NCI-H2107 treated with DMSO at 0.1 percent for 48 hours (cell line): ENCODE measurements at regions not wholly inside any gene's neighbourhood (a gene's known extent, or its start where the extent isn't known, plus 50 kb on each side); places are given as distances from the start of the nearest gene placed in this dataset.
A peak's percentile ranks its signal among the peaks of the same experiment; 100 is the strongest.

Experiments
- DNase-seq: peaks from one replicate; lab custom pipeline; 2025; ENCODE audit not compliant: unreplicated experiment; lab: John Stamatoyannopoulos, UW

- no peak for DNase-seq
Observed at GRCh38 chr2:176597916-176598315, 328.7 kb downstream of the MTX2 start.

- peak; percentile 51 for DNase-seq
Observed at GRCh38 chr2:176598351-176598750, 329.1 kb downstream of the MTX2 start.

DNA sequence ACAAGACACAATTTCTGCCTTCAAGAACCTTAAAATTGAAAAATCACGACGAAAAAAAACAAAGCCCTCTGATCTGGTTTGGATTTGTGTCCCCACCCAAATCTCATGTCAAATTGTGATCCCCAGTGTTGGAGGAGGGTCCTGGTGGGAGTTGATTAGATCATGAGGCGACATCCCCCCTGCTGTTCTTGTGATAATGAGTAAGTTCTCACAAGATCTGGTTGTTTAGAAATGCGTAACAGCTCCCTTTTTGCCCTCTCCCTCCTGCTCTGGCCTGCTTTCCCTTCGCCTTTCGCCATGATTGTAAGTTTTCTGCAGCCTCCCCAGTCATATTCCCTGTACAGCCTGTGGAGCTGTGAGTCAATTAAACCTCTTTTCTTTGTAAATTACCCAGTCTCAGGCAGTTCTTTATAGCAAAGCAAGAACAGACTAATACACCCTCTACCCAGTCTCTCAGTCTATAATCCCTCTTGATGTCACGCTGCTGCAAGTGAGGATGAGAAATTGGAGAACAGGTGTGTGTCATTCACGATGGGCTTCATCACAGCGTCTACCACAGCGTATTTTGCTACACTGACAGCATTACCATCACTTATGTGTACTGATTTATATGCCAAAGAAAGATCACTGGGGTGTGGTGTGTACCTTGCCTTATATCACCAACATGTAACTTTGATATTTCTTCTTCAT lies 330.7 kb downstream of the MTX2 start:
- no peak for DNase-seq

DNA sequence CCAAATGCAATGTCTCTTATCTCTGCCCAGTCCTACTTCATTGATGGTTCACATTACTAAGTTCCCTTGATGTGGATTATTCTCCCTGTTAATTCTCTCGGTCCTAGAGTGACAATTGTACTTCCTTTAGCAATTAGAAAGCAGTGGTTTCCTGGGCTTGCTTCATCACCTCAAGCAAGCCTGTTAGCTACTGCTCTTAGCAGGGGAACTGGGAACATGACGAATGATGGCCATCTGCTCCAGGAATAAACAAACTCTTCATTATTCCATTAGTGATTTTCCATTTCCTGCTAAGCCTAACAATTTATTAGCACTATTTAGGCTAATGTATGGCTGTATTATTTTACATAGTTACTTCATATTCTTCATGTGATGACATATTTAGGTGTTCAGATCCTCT lies 331.8 kb downstream of the MTX2 start:
- no peak for DNase-seq

DNA sequence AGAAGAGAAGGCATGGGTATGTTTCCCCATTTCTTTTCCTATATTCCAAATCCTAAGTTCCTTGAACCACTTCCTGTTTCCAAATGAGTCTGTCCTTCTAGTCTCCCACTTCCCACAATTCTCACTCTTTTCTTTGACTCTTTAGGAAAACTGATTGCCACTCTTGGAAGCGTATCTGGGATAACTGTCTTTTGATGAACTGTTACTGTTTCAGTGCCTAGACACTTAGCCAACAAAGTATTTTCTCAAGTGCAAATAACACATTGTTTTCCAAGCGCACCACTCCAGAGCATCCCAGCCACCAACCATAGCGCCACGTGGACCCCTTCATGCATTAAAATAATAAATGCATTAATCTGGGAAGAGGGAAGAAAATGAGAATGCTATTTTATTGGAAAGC lies 342.8 kb downstream of the MTX2 start:
- no peak for DNase-seq

DNA sequence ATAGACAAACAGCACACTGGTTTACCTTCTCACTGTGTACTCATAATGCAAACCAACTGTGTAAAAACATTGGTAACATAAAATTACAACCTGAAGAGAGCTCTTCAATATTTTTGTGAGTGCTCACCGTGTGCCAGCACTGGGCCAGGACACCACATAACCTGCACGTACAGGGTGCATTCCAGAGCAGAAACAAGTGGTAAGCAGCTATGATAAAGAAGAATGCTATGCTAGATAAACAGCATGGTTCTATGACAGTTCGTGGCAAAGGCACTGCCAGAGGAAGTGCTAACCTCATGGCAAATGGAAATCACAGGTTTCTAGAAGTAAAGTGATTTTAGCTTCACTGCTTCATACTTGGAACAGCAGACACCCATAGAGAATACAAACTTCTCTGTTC lies 343.5 kb downstream of the MTX2 start:
- no peak for DNase-seq

DNA sequence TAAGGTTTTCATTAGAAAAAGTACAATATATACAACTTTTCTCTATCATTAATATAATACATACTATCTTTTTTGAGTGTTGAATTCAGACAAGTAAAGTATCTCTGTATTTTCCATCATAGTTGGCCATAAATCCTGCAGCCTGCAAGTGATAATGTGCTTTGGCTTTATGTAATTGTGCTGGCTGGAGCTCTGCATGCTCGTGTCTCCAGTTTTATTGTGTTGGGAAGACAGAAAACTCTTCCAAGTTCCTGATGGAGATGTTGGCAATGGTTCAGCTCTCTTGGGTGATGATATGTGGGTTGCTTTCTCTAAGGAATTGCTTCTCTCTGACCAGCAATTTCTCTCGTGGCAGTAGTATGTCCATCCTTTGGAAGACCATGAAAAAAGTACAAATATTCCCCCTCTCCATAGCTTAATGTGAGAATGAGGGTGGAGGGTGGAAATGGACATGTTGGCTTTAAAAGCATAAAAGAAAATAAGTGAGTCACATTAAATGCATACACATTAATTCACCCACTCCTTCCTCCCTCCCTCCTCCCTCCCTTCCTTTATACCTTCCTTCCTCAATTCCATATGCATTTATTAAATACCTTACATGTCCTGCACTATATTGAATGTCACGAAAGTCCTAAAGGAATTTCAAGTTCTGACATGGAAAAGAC lies 344.2 kb downstream of the MTX2 start:
- no peak for DNase-seq

- no peak for DNase-seq
Observed at GRCh38 chr2:176614049-176614448, 344.8 kb downstream of the MTX2 start.

GRCh38 chr2:176614930-176615329 lies 345.7 kb downstream of the MTX2 start:
- DNase-seq, result no peak

DNA sequence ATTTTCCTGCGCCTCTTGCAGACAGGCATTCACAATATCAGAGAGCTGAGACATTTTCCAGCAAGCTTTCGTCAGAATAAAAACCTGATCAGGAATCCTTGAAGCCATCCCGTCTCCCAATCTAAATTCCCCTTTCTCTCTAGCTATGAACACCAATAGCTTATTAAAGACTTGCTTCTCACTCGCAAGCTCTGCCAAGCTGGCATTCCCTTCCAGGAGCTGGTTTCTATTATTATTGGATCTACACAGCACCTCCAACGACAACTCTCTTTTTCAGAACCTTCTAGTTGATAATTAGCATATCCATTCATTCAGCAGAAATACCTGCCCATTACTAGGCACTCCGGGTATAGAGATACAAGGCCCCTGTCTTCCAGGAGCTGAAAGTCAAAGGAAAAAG lies 350.3 kb downstream of the MTX2 start:
- no peak for DNase-seq

- no peak for DNase-seq
Observed at GRCh38 chr2:176621350-176621749, 352.1 kb downstream of the MTX2 start.

- no peak for DNase-seq
Observed at GRCh38 chr2:176622792-176623191, 353.6 kb downstream of the MTX2 start.

GRCh38 chr2:176626796-176627195 lies 357.6 kb downstream of the MTX2 start:
- no peak for DNase-seq

DNA sequence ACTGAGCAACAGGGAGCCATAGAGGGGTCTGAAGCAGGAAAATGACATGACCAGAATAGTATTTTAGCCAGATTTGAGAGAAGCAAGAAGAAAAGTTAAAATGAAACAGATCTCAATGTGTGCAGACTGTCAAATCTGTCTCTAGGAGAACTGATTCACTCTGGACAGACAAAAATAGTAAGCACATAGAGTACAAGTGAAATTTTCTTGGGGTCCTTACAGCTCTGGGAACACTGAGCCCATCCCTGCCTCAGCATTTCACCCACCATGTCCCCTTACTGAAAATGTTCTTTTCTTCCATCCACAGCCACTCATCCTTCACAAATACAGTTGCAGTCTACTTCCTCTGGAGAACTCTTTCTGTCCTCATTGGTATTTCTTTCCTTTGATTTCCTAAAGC lies 359.2 kb downstream of the MTX2 start:
- DNase-seq, result no peak

DNA sequence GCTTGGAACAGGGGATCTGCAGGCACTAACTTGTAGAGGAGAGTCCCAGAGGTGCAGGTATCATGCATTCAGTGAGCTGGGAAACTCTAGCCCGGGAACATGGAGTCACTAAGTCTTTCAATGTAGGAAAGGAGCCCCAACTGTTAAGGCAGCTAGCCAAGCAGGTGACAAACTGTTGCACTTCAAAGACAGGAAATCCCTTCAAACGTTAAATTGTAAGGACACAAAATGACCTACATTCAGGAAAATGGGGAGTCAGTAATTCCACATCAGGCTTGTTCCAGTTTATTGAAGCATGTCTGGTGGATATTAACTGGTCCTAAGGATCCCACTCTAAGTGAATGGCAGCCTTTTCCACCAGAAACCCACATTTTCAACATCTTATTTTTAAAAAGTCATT lies 364.5 kb downstream of the MTX2 start:
- no peak for DNase-seq

GRCh38 chr2:176636401-176636800 lies 367.2 kb downstream of the MTX2 start:
- no peak for DNase-seq

DNA sequence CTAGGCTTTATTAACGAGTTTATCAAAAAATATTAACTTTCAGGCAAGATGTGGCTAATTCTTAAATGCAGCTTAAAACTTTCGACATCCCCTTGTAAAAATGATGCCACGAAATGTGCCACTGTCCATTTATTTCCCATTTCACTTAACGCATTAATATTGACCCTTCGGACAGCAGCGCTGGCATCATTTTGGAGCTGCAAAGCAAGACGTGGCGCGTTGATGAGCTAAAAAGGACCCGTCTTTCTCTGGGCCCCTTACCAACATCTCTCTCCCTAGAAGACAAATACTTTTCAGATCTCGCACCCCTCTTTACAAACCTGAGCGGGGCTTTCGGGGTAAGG lies 367.9 kb downstream of the MTX2 start:
- DNase-seq, result no peak

DNA sequence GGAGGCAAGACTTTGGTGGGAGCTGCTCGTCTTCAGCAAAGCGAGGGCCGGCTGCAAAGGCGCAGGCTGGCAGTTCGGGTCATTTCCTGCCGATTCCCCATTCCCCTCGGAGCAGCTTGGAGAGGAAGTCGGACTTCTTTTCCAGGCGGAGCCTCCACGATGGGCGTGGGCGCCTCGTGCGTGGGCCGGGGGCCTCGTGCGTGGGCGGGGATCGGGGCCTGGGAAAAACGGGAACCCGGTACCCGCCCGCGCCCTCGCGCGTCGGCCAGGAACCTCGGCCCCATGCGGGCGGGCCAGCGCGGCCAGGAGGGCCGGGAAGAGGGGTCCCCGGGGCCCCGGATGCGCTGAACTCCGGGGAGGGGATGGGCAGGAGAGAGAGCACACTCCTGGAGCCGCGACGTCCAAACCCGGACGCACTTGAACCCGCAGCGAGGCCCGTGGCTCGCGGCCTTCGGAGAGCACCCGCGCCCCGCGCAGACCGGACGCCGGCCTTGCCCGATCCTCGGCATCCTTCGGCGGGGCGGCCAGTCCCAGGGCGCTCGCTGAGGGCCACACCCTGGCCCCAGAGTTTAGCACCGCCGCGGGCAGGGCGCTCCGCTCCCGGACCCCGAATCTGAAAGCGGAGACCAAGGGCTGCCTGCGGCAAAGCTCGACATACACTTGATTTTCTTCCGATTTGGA lies 368.4 kb downstream of the MTX2 start:
- DNase-seq, result no peak

GRCh38 chr2:176638167-176639015 lies 369.1 kb downstream of the MTX2 start:
- peak; percentile 31 for DNase-seq

- DNase-seq, result no peak
Observed at GRCh38 chr2:176639016-176639343, 369.7 kb downstream of the MTX2 start.

GRCh38 chr2:176639671-176640070 lies 370.4 kb downstream of the MTX2 start:
- DNase-seq, result no peak

GRCh38 chr2:176641436-176641835 lies 372.2 kb downstream of the MTX2 start:
- DNase-seq, result no peak
